ENCODE measurements at regions not wholly inside any gene's neighbourhood (a gene's known extent, or its start where the extent isn't known, plus 50 kb on each side); places are given as distances from the start of the nearest gene placed in this dataset.

DNA sequence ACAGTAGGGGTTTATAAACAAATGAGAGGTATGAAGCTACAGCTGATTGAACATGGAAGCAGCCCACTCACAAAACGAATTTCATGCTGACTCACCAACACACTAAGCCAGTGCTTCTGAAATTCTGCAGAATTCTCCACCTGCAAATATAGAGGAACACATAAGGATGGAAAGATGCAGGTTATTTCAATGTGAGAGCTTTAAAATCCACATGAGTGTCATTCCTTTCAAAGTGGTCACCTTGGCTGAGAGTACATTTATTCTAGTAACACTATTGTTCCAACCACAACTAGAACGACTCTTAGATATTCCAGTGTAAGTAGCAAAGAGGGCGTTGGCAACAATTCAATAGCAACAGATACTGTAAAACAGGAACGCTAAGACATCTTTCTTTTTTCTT is 189.9 kb upstream of the TSC22D2 start:
- DNase-seq (ENCODE audit: low read depth) = no peak

DNA sequence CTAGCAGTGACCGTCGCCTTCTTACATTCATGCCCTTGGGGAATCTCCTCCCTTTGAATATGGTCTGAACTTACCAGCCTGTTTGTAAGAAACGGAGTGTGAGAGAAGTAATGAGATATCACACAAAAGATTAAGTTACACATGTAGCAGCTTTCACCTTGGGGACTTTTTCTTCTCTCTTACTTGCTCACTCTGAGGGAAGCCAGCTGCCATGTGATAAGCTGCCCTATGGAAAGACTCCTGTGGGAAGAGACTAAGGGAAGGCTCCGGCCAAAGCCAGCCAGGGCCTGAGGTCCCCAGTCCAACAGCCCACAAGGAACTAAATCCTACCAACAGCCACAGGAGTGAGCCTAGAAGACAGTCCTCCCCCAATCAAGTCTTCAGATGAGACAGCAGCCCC is 190.4 kb upstream of the TSC22D2 start:
- no peak for DNase-seq (ENCODE audit: low read depth)

GRCh38 chr3:150216866-150217600 is 191.1 kb upstream of the TSC22D2 start:
- DNase-seq (ENCODE audit: low read depth) = no peak

DNA sequence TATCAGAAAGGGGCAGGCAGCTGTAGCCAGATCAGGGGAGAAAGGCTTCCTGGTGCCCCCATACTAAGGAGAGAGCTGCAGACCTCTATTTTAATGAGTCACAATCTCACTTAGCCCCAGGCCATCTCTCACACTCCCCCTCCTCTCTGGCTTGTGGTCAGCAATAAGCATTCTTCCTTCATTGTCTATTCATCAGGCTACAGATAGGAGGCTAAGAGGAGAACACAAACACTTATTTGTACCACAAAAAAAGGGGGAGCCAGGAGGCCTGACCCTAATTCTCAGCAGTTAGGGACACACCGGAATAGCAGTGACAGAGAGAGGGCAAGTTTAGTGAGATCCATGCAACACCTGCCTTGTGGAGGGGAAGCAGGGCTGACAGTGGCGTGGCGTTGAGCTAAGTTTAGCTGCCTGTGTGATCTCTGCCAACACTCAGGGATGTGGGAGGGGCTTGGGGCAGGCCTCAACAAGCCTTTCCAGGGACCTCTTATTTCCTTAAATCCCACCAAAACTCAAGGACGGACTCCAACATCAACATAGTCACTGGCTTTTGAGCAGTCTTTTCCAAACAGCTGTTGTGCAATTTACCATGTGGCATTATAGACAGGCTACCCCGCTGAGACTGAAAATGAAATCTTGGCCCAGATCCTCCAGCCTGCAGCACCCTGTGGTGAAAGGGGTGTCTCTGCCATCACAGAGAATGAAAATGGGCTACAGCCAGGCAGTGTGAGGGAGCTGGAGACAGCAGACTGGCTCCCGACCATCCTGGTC is 191.9 kb upstream of the TSC22D2 start:
- no peak for DNase-seq (ENCODE audit: low read depth)

- DNase-seq (ENCODE audit: low read depth) = no peak
Observed at GRCh38 chr3:150215616-150216015, 192.5 kb upstream of the TSC22D2 start.

DNA sequence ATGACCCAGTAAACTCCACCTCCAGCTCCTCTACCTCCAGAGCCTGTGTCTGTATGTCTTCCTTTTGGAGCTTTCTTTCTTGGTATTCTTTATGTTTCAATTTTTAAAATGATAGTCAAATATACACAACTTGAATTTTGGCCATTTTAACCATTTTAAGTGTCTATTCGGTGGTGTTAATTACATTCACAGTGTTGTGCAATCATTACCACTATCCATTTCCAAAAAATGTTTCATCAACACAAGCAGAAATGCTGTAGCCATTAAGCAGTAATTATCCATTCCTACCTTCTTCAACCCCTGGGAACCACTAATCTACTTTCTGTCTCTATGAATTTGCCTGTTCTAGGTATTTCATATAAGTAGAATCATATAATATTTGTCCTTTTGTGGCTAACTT is 194.5 kb upstream of the TSC22D2 start:
- DNase-seq (ENCODE audit: low read depth) = no peak

GRCh38 chr3:150210461-150211110 is 197.5 kb upstream of the TSC22D2 start:
- no peak for DNase-seq (ENCODE audit: low read depth)

GRCh38 chr3:150203273-150203672 is 204.8 kb upstream of the TSC22D2 start:
- no peak for DNase-seq (ENCODE audit: low read depth)

DNA sequence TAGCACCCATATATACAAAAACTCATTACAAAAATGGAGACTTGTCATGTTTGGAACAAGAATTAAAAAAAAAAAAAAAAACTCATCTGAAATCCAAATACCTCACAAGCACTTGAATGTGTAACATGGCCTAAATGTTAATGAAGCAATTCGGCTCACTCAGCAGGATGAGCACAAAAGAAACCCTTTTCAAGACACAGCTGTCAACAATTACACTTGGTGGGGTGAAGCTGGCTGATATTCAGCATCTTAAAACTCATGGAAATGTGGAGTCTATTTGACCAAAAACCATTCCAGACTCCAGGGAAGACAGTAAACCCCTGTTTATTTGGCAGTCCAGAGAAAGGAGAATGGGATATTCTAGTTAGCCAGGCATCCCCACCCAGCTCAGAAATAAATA is 205.4 kb upstream of the TSC22D2 start:
- DNase-seq (ENCODE audit: low read depth) = no peak

DNA sequence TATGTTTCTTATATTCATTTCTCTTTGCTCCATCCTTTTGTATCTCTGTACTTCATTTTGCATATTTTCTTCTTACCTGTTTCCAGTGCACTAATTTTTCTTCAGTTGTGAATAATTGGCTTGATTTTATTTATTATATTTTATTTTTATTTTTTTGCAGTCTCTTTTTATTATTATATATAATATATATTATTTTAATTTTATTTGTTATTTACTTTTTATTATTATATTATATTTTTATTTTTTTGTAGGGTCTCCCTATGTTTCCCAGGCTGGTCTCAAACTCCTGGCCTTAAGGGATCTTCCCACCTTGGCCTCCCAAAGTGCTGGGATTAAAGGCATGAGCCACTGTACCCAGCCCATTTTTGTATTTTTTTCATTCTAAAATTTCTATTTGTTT is 213.1 kb upstream of the TSC22D2 start:
- DNase-seq (ENCODE audit: low read depth) = no peak

GRCh38 chr3:150194513-150194912 is 213.6 kb upstream of the TSC22D2 start:
- no peak for DNase-seq (ENCODE audit: low read depth)

- no peak for DNase-seq (ENCODE audit: low read depth)
Observed at GRCh38 chr3:150184426-150185071, 213.9 kb upstream of the PFN2 start.

- DNase-seq (ENCODE audit: low read depth) = no peak
Observed at GRCh38 chr3:150183678-150184425, 213.2 kb upstream of the PFN2 start.

DNA sequence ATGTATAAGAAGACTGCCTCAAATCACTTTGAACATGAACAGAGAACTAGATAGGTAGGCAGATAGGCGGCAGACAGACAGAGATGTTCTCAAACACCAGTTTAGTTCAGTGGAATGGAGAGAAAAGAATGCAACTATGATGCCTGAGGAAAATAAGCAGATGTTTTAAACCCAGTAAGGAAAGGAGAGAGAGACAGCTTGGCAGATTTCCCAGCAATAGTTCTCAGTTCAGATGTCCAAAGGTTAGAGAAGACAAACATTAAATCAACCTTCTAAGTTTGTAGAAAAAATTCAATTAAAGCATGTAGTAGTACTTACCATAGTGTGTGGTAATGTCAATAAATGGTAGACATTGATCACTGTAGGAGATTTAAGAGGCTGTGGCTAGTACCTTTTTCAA is 209.6 kb upstream of the PFN2 start:
- DNase-seq (ENCODE audit: low read depth) = no peak

- DNase-seq (ENCODE audit: low read depth) = no peak
Observed at GRCh38 chr3:150179330-150179729, 208.6 kb upstream of the PFN2 start.

- DNase-seq (ENCODE audit: low read depth) = no peak
Observed at GRCh38 chr3:150177673-150178381, 207.1 kb upstream of the PFN2 start.

- DNase-seq (ENCODE audit: low read depth) = no peak
Observed at GRCh38 chr3:150174179-150174578, 203.5 kb upstream of the PFN2 start.

DNA sequence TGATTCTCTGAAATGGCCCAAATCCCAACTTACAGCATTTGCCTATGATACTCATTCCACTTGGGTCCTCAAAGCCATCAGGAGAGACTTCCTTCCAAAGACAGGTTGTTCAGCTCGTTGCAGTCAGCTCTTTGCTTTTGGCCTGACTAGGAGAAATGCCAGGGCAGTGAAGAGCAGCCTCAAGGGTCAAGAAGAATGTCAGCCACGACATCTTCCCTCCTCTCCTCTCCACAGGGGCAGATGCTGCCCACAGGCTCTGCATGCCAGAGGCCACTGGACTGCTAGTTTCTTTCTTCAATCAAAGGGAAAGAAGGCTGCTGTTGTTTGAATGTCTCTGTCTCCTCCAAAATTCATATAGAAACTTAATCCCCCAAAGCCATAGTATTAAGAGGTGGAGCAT is 201.7 kb upstream of the PFN2 start:
- DNase-seq (ENCODE audit: low read depth) = no peak

DNA sequence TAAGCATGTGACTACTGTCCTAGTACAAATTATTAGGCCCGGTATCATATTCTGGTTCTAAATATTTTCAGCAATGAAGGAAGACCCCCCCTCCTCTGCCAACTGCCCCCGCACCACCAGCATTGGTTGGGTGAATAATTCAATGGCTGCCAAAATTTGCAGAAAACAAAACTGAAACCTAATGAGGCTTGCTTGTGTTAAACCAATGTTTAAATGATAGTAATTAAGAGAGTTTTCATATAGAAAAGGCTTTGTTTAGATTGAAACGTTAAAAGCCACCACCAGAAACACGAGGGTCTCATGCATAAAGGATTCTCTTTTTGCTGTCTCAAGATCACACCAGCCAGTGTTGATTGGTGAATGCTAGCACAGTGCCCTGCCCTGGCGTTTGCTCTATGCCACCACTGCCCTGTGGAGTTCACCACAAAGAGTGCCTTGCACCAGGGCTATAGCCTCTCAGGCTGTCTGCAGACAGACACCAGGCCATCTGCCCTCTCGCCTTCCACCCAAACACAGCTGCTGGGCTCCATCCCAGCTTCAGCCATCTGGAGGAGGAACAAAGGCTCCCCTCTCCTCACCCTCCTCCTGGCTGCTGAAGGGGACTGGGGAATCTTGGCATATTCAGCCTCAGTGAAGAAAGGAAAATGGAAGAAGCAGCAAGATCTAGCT is 200.3 kb upstream of the PFN2 start:
- DNase-seq (ENCODE audit: low read depth) = no peak

- no peak for DNase-seq (ENCODE audit: low read depth)
Observed at GRCh38 chr3:150169330-150169940, 198.7 kb upstream of the PFN2 start.
